ENCODE measurements at regions not wholly inside any gene's neighbourhood (a gene's known extent, or its start where the extent isn't known, plus 50 kb on each side); places are given as distances from the start of the nearest gene placed in this dataset.

GRCh38 chr10:52994370-52994769 is 221.8 kb upstream of the MBL2 start:
- DNase-seq, result no peak

- DNase-seq, result no peak
Measured at GRCh38 chr10:52993109-52993508, 220.5 kb upstream of the MBL2 start.

- DNase-seq, result no peak
Measured at GRCh38 chr10:52992567-52992966, 220.0 kb upstream of the MBL2 start.

GRCh38 chr10:52988923-52989322 is 216.3 kb upstream of the MBL2 start:
- DNase-seq, result no peak

GRCh38 chr10:52986125-52986524 is 213.5 kb upstream of the MBL2 start:
- no peak for DNase-seq

GRCh38 chr10:52984169-52984568 is 211.6 kb upstream of the MBL2 start:
- no peak for DNase-seq

- no peak for DNase-seq
Measured at GRCh38 chr10:52979295-52979990, 206.9 kb upstream of the MBL2 start.

- DNase-seq, result no peak
Measured at GRCh38 chr10:52977581-52977980, 205.0 kb upstream of the MBL2 start.

- no peak for DNase-seq
Measured at GRCh38 chr10:52967806-52968795, 195.5 kb upstream of the MBL2 start.

GRCh38 chr10:52966904-52967303 is 194.3 kb upstream of the MBL2 start:
- no peak for DNase-seq

GRCh38 chr10:52965938-52966401 is 193.4 kb upstream of the MBL2 start:
- DNase-seq, result no peak

- no peak for DNase-seq
Measured at GRCh38 chr10:52965509-52965908, 192.9 kb upstream of the MBL2 start.

GRCh38 chr10:52961323-52961722 is 188.7 kb upstream of the MBL2 start:
- DNase-seq, result no peak

GRCh38 chr10:52959810-52960209 is 187.2 kb upstream of the MBL2 start:
- no peak for DNase-seq

- no peak for DNase-seq
Measured at GRCh38 chr10:52956861-52957260, 184.3 kb upstream of the MBL2 start.

GRCh38 chr10:52956461-52956860 is 183.9 kb upstream of the MBL2 start:
- no peak for DNase-seq

GRCh38 chr10:52955337-52955736 is 182.8 kb upstream of the MBL2 start:
- no peak for DNase-seq

GRCh38 chr10:52954407-52954806 is 181.8 kb upstream of the MBL2 start:
- no peak for DNase-seq

- DNase-seq, result no peak
Measured at GRCh38 chr10:52952391-52953055, 179.9 kb upstream of the MBL2 start.

- peak; percentile 1 to 4 for DNase-seq
Measured at GRCh38 chr10:52951824-52952223, 179.2 kb upstream of the MBL2 start.

- no peak for DNase-seq
Measured at GRCh38 chr10:52950578-52950977, 178.0 kb upstream of the MBL2 start.

GRCh38 chr10:52949899-52950298 is 177.3 kb upstream of the MBL2 start:
- no peak for DNase-seq

GRCh38 chr10:52946486-52946885 is 173.9 kb upstream of the MBL2 start:
- no peak for DNase-seq

Measured in NCI-H446 (cell line).